GM12865 (cell line): ENCODE measurements at regions not wholly inside any gene's neighbourhood (a gene's known extent, or its start where the extent isn't known, plus 50 kb on each side); places are given as distances from the start of the nearest gene placed in this dataset.
"Not testable (repeated sequence)": the region's sequence is repeated elsewhere in the genome, so short reads cannot be mapped to it uniquely, and the experiment has no call there.

Experiments
- DNase-seq: peaks from one replicate; pipeline ENCODE4 v3.0.0; 2010; ENCODE audit warnings: low read depth
- H3K4me3 ChIP-seq: 2 replicates; pipeline ENCODE4 v1.5.1; 2011; ENCODE audit warnings: mild to moderate bottlenecking, low read depth, low read length, control low read depth
- CTCF ChIP-seq: IDR thresholded peaks from 2 replicates; pipeline ENCODE4 v1.5.1; 2011; ENCODE audit warnings: low read length, control low read depth, low read depth, inconsistent platforms; ENCODE audit not compliant: insufficient read depth; ENCODE audit errors: missing control alignments

GRCh38 chr11:92050305-92050704 lies 174.3 kb upstream of the FAT3 start:
- no peak for DNase-seq
- TF ChIP-seq CTCF: no peak
- no peak overlapping the region for H3K4me3 ChIP-seq

- DNase-seq: no peak
- no peak overlapping the region for H3K4me3 ChIP-seq
- no peak for TF ChIP-seq CTCF
Measured at GRCh38 chr11:92048415-92048814, 176.2 kb upstream of the FAT3 start.

- no peak overlapping the region for H3K4me3 ChIP-seq
- TF ChIP-seq CTCF: no peak
- DNase-seq: no peak
Measured at GRCh38 chr11:92046103-92046502, 178.5 kb upstream of the FAT3 start.

- no peak for TF ChIP-seq CTCF
- no peak overlapping the region for H3K4me3 ChIP-seq
- DNase-seq: no peak
Measured at GRCh38 chr11:92045301-92045700, 179.3 kb upstream of the FAT3 start.

- no peak overlapping the region for H3K4me3 ChIP-seq
- DNase-seq: no peak
- TF ChIP-seq CTCF: no peak
Measured at GRCh38 chr11:92035488-92035887, 189.1 kb upstream of the FAT3 start.

- not testable (repeated sequence) for H3K4me3 ChIP-seq, DNase-seq
Measured at GRCh38 chr11:92027136-92027535, 197.5 kb upstream of the FAT3 start.

- DNase-seq: no peak
- H3K4me3 ChIP-seq: no peak overlapping the region
- TF ChIP-seq CTCF: no peak
Measured at GRCh38 chr11:92026664-92027063, 198.0 kb upstream of the FAT3 start.

- TF ChIP-seq CTCF: no peak
- no peak for DNase-seq
- no peak overlapping the region for H3K4me3 ChIP-seq
Measured at GRCh38 chr11:92024788-92025187, 199.8 kb upstream of the FAT3 start.
